ENCODE measurements at regions not wholly inside any gene's neighbourhood (a gene's known extent, or its start where the extent isn't known, plus 50 kb on each side); places are given as distances from the start of the nearest gene placed in this dataset.

DNA sequence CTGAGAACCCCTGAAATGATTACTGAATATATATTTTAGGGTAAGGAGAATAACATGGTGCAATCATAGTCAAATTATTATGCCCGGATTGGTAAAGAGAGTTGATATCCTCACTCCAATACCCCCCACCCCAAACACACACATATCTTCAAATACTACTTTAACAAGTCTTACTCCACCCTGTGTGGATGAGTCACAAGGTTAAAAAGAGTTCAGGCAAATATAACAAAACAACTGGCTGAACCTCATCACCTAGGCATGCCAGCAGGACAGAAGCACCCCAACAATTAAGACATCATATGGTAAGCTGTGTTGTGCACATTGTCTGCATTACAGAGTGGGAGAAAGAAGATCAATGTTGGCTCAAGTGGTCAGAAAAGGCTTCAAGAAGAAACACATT lies 857.4 kb downstream of the TDRD15 start:
- TF ChIP-seq, protein P1, sequence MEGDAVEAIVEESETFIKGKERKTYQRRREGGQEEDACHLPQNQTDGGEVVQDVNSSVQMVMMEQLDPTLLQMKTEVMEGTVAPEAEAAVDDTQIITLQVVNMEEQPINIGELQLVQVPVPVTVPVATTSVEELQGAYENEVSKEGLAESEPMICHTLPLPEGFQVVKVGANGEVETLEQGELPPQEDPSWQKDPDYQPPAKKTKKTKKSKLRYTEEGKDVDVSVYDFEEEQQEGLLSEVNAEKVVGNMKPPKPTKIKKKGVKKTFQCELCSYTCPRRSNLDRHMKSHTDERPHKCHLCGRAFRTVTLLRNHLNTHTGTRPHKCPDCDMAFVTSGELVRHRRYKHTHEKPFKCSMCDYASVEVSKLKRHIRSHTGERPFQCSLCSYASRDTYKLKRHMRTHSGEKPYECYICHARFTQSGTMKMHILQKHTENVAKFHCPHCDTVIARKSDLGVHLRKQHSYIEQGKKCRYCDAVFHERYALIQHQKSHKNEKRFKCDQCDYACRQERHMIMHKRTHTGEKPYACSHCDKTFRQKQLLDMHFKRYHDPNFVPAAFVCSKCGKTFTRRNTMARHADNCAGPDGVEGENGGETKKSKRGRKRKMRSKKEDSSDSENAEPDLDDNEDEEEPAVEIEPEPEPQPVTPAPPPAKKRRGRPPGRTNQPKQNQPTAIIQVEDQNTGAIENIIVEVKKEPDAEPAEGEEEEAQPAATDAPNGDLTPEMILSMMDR (conservative IDR thresholded peaks at IDR 0.05): no peak
- Mint-ChIP-seq H3K9me3 (peaks cover 7% of the 10 kb centered on the region), H3K36me3 (no peaks in the 10 kb centered on the region), H3K4me1 (ENCODE audit: unreplicated experiment) (no peaks in the 10 kb centered on the region), H3K4me3 (no peak overlapping the region), H3K27me3 (no peaks in the 10 kb centered on the region), H3K27ac (no peak overlapping the region)
- DNase-seq (ENCODE audit: extremely low spot score, unreplicated experiment): no peak

DNA sequence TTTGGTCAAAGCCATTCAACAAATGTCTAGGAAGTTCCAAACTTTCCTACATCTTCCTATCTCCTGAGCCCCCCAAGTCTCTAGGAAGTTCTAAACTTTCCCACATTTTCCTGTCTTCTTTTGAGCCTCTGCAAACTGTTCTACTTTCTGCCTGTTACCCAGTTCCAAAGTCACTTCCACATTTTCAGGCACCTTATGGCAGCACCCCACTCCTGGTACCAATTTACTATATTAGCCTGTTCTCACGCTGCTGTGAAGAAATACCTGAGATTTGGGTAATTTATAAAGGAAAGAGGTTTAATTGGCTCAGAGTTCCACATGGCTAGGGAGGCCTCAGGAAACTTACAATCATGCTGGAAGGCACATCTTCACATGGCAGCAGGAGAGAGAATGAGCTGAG lies 869.2 kb downstream of the TDRD15 start:
- no peak overlapping the region for H3K27ac Mint-ChIP-seq
- H3K36me3 Mint-ChIP-seq: no peaks in the 10 kb centered on the region
- H3K9me3 Mint-ChIP-seq: peaks cover 11% of the 10 kb centered on the region
- no peak for DNase-seq (ENCODE audit: extremely low spot score, unreplicated experiment)
- H3K27me3 Mint-ChIP-seq: no peaks in the 10 kb centered on the region
- TF ChIP-seq, protein P1 (conservative IDR thresholded peaks at IDR 0.05): no peak
- no peak overlapping the region for H3K4me3 Mint-ChIP-seq
- no peaks in the 10 kb centered on the region for H3K4me1 Mint-ChIP-seq (ENCODE audit: unreplicated experiment)

GRCh38 chr2:21996339-21996738 lies 872.6 kb downstream of the TDRD15 start:
- peaks cover 4% of the 10 kb centered on the region for H3K4me1 Mint-ChIP-seq (ENCODE audit: unreplicated experiment)
- DNase-seq (ENCODE audit: extremely low spot score, unreplicated experiment): no peak
- H3K9me3 Mint-ChIP-seq: peaks cover 4% of the 10 kb centered on the region
- H3K36me3 Mint-ChIP-seq: no peaks in the 10 kb centered on the region
- peaks cover 9% of the 10 kb centered on the region for H3K27me3 Mint-ChIP-seq
- TF ChIP-seq, protein P1 (conservative IDR thresholded peaks at IDR 0.05): no peak
- H3K27ac Mint-ChIP-seq: no peak overlapping the region
- no peak overlapping the region for H3K4me3 Mint-ChIP-seq

- TF ChIP-seq, protein P1 (conservative IDR thresholded peaks at IDR 0.05): no peak
- Mint-ChIP-seq H3K27ac (no peak overlapping the region), H3K9me3 (no peaks in the 10 kb centered on the region), H3K4me3 (no peak overlapping the region), H3K36me3 (no peaks in the 10 kb centered on the region), H3K4me1 (ENCODE audit: unreplicated experiment) (peaks cover 4% of the 10 kb centered on the region), H3K27me3 (peaks cover 9% of the 10 kb centered on the region)
- DNase-seq (ENCODE audit: extremely low spot score, unreplicated experiment): no peak
Observed at GRCh38 chr2:21999522-21999921, 875.8 kb downstream of the TDRD15 start.

DNA sequence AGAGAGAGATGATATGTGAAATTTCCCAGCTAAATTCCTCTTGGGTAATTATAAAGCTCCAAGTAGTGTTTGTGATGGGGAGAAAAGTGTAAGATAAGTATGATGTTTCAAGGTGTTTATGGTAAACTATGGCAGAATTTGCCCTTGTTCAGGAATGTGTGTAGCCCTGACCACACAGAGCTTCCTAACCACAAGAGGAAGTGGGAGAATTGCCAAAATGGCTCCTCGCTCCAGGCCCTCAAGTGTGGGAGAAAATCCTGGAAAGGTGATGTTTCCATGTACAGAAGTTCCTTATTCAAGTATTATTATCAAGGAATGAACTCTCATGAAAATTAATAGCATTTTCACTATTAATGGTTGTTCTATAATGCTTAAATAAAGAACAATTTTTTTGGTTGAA lies 878.3 kb downstream of the TDRD15 start:
- TF ChIP-seq, protein P1 (conservative IDR thresholded peaks at IDR 0.05): no peak
- peaks cover 4% of the 10 kb centered on the region for H3K4me1 Mint-ChIP-seq (ENCODE audit: unreplicated experiment)
- no peak for DNase-seq (ENCODE audit: extremely low spot score, unreplicated experiment)
- H3K36me3 Mint-ChIP-seq: no peaks in the 10 kb centered on the region
- no peaks in the 10 kb centered on the region for H3K9me3 Mint-ChIP-seq
- H3K27me3 Mint-ChIP-seq: peaks cover 9% of the 10 kb centered on the region
- H3K4me3 Mint-ChIP-seq: no peak overlapping the region
- no peak overlapping the region for H3K27ac Mint-ChIP-seq

- peaks cover 4% of the 10 kb centered on the region for H3K4me1 Mint-ChIP-seq (ENCODE audit: unreplicated experiment)
- DNase-seq (ENCODE audit: extremely low spot score, unreplicated experiment): no peak
- H3K36me3 Mint-ChIP-seq: no peaks in the 10 kb centered on the region
- TF ChIP-seq, protein P1 (conservative IDR thresholded peaks at IDR 0.05): no peak
- peaks cover 9% of the 10 kb centered on the region for H3K27me3 Mint-ChIP-seq
- no peaks in the 10 kb centered on the region for H3K9me3 Mint-ChIP-seq
- H3K27ac Mint-ChIP-seq: no peak overlapping the region
- H3K4me3 Mint-ChIP-seq: no peak overlapping the region
Observed at GRCh38 chr2:22003270-22003669, 879.5 kb downstream of the TDRD15 start.
